ENCODE measurements at regions not wholly inside any gene's neighbourhood (a gene's known extent, or its start where the extent isn't known, plus 50 kb on each side); places are given as distances from the start of the nearest gene placed in this dataset.

GRCh38 chr10:21269289-21269688, 256.2 kb downstream of the SKIDA1 start:
- no peak for TF ChIP-seq POLR2A (IDR thresholded peaks at IDR 0.05)
- no peak for TF ChIP-seq CTCF (IDR thresholded peaks at IDR 0.05)

All from Peyer's patch (tissue), 4 donors.